ENCODE measurements at regions not wholly inside any gene's neighbourhood (a gene's known extent, or its start where the extent isn't known, plus 50 kb on each side); places are given as distances from the start of the nearest gene placed in this dataset.
"Not testable (repeated sequence)": the region's sequence is repeated elsewhere in the genome, so short reads cannot be mapped to it uniquely, and the experiment has no call there.

DNA sequence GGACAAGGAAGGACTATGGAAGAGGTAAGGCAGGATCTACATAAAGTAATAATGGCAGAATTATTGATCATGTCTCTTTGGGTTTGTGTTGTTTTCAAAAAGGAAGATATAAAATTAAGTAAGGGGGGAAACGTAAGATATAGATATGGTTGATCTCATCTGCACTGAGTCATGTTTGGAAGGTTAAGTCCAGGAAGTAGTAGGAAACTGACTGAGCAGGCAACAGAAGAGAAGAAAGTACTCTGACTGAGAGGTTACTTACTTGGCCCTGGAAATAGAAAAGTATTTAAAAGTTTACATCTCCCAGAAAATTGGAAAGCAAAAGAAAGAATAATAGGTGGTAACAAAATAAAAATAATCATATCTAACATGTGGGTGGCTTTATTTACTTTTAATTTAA is 405.3 kb upstream of the RGMB start:
- no peaks in the 10 kb centered on the region for H3K4me1 ChIP-seq (ENCODE audit: control insufficient read depth, insufficient read depth, low read length)
- H3K27ac ChIP-seq (ENCODE audit: low read depth, low read length): no peak overlapping the region
- no peaks in the 10 kb centered on the region for H3K36me3 ChIP-seq (ENCODE audit: control insufficient read depth, insufficient read depth, low read length)
- no peak overlapping the region for H3K9ac ChIP-seq (ENCODE audit: low read depth, low read length)
- H3K4me3 ChIP-seq (ENCODE audit: low read depth, low read length): no peak overlapping the region
- H3K27me3 ChIP-seq (ENCODE audit: control insufficient read depth, insufficient read depth, low read length): no peaks in the 10 kb centered on the region
- no peaks in the 10 kb centered on the region for H3K9me3 ChIP-seq (ENCODE audit: control insufficient read depth, insufficient read depth, low read length)

GRCh38 chr5:98372351-98372750 is 401.1 kb upstream of the RGMB start:
- no peaks in the 10 kb centered on the region for H3K27me3 ChIP-seq (ENCODE audit: control insufficient read depth, insufficient read depth, low read length)
- no peaks in the 10 kb centered on the region for H3K36me3 ChIP-seq (ENCODE audit: control insufficient read depth, insufficient read depth, low read length)
- H3K9ac ChIP-seq (ENCODE audit: low read depth, low read length): no peak overlapping the region
- H3K9me3 ChIP-seq (ENCODE audit: control insufficient read depth, insufficient read depth, low read length): no peaks in the 10 kb centered on the region
- peaks cover 21% of the 10 kb centered on the region for H3K4me1 ChIP-seq (ENCODE audit: control insufficient read depth, insufficient read depth, low read length)
- no peak overlapping the region for H3K27ac ChIP-seq (ENCODE audit: low read depth, low read length)
- no peak overlapping the region for H3K4me3 ChIP-seq (ENCODE audit: low read depth, low read length)

DNA sequence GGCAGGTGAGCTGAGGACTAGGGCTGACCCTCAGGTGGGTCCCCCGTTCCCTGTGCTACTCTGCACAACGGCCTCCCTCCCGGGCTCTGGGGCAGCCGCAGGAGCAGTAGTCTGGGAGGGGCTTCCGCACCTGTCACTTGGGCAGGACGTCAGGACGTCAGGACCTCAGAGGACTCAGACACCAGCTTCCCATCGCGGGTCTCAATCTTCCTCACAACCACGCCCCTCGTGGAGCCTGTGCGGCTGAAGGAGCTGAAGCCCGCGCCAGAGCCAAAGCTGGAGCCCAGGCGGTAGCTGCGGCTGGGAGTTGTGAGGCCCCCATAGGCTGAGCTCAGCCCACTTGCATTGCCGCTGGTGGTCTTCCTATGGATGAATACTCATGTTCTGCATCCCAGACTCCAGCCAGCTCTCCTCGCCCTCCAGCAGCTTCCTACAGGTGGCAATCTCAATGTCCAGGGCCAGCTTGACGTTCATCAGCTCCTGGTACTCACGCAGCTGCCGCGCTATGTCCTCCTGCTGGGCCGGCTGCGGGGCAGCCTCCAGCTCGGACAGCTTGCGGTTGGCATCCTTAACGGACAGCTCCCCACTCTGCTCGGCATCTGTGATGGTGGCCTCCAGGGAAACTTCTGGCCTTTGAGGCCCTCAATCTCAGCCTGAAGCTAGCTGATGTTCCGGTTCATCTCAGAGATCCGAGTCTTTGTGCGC is 381.4 kb upstream of the RGMB start:
- H3K4me1 ChIP-seq (ENCODE audit: control insufficient read depth, insufficient read depth, low read length): peaks cover 15% of the 10 kb centered on the region
- no peaks in the 10 kb centered on the region for H3K27me3 ChIP-seq (ENCODE audit: control insufficient read depth, insufficient read depth, low read length)

GRCh38 chr5:98393205-98393604 is 380.3 kb upstream of the RGMB start:
- not testable (repeated sequence) for H3K36me3 ChIP-seq (ENCODE audit: control insufficient read depth, insufficient read depth, low read length); H3K27ac ChIP-seq (ENCODE audit: low read depth, low read length); H3K4me3 ChIP-seq (ENCODE audit: low read depth, low read length); H3K9me3 ChIP-seq (ENCODE audit: control insufficient read depth, insufficient read depth, low read length); H3K27me3 ChIP-seq (ENCODE audit: control insufficient read depth, insufficient read depth, low read length); H3K9ac ChIP-seq (ENCODE audit: low read depth, low read length)
- peaks cover 15% of the 10 kb centered on the region for H3K4me1 ChIP-seq (ENCODE audit: control insufficient read depth, insufficient read depth, low read length)

More for the DNA sequence above, 381.4 kb upstream of the RGMB start:
- H3K4me3 ChIP-seq (ENCODE audit: low read depth, low read length): no peak overlapping the region
- H3K9me3 ChIP-seq (ENCODE audit: control insufficient read depth, insufficient read depth, low read length): no peaks in the 10 kb centered on the region
- H3K27ac ChIP-seq (ENCODE audit: low read depth, low read length): no peak overlapping the region
- H3K36me3 ChIP-seq (ENCODE audit: control insufficient read depth, insufficient read depth, low read length): no peaks in the 10 kb centered on the region
- H3K9ac ChIP-seq (ENCODE audit: low read depth, low read length): no peak overlapping the region

DNA sequence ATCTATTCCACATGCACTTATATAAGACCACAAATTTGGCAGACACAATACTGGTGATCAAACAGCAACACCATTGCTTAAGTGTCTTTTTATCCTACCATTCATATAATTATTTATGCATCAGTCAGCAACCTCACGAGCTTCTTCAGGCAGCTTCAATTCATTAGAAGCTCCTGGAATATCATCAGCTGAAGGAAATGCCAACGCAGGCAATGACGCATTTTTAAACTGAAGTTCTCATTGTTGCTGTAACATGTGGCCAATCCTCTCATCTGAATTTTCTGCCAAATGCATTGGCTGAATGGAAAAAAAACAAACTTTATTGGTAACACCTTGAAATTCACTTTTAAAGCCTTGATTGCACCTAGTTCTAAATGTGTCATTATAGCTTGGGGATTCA is 376.4 kb upstream of the RGMB start:
- no peaks in the 10 kb centered on the region for H3K27me3 ChIP-seq (ENCODE audit: control insufficient read depth, insufficient read depth, low read length)
- H3K4me1 ChIP-seq (ENCODE audit: control insufficient read depth, insufficient read depth, low read length): no peaks in the 10 kb centered on the region
- H3K4me3 ChIP-seq (ENCODE audit: low read depth, low read length): no peak overlapping the region
- no peaks in the 10 kb centered on the region for H3K9me3 ChIP-seq (ENCODE audit: control insufficient read depth, insufficient read depth, low read length)
- no peak overlapping the region for H3K9ac ChIP-seq (ENCODE audit: low read depth, low read length)
- H3K36me3 ChIP-seq (ENCODE audit: control insufficient read depth, insufficient read depth, low read length): no peaks in the 10 kb centered on the region
- no peak overlapping the region for H3K27ac ChIP-seq (ENCODE audit: low read depth, low read length)

DNA sequence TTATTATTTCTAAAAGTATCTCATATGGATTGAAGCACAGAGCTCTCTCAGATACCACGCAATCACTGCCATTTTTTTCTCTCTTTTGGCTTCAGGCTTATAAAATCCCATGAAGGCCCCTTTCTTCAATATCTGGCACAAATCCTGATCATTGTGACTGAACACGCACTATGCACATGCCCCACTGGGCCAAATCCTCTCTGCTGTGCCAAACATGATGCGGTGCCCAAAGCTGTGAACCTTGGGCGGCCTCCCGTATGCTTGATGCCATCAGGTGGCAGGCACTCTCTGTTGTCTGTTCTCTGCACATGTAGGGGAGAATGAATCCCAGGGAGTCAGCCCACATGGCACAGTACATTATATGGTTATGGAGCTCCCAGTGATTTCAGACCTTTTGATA is 375.0 kb upstream of the RGMB start:
- Histone ChIP-seq H3K9ac (ENCODE audit: low read depth, low read length) (no peak overlapping the region), H3K27ac (ENCODE audit: low read depth, low read length) (no peak overlapping the region), H3K4me3 (ENCODE audit: low read depth, low read length) (no peak overlapping the region), H3K4me1 (ENCODE audit: control insufficient read depth, insufficient read depth, low read length) (no peaks in the 10 kb centered on the region), H3K27me3 (ENCODE audit: control insufficient read depth, insufficient read depth, low read length) (no peaks in the 10 kb centered on the region), H3K36me3 (ENCODE audit: control insufficient read depth, insufficient read depth, low read length) (no peaks in the 10 kb centered on the region), H3K9me3 (ENCODE audit: control insufficient read depth, insufficient read depth, low read length) (no peaks in the 10 kb centered on the region)

GRCh38 chr5:98401656-98402055 is 371.8 kb upstream of the RGMB start:
- Histone ChIP-seq H3K9ac (ENCODE audit: low read depth, low read length) (no peak overlapping the region), H3K27ac (ENCODE audit: low read depth, low read length) (no peak overlapping the region), H3K4me1 (ENCODE audit: control insufficient read depth, insufficient read depth, low read length) (no peaks in the 10 kb centered on the region), H3K9me3 (ENCODE audit: control insufficient read depth, insufficient read depth, low read length) (no peaks in the 10 kb centered on the region), H3K27me3 (ENCODE audit: control insufficient read depth, insufficient read depth, low read length) (no peaks in the 10 kb centered on the region), H3K4me3 (ENCODE audit: low read depth, low read length) (no peak overlapping the region), H3K36me3 (ENCODE audit: control insufficient read depth, insufficient read depth, low read length) (no peaks in the 10 kb centered on the region)

DNA sequence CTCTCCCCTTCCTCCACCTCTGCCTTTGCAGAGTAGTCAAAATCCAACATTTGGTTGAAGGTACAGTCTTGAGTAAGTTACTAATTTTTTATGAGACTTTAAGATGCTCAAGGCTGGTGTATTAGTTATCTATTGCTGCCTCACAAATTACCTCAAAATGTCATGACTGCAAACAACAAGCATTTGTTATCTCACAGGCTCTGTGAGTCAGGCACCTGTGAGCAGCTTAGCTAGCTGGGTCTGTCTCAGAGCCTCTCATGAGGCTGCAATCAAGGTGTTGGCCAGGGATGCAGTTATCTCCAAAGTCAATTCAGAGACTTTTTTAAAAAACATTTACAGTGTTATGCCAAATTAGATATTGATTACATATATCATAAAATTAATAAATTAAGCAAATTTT is 371.3 kb upstream of the RGMB start:
- Histone ChIP-seq H3K9ac (ENCODE audit: low read depth, low read length) (no peak overlapping the region), H3K27me3 (ENCODE audit: control insufficient read depth, insufficient read depth, low read length) (no peaks in the 10 kb centered on the region), H3K9me3 (ENCODE audit: control insufficient read depth, insufficient read depth, low read length) (no peaks in the 10 kb centered on the region), H3K36me3 (ENCODE audit: control insufficient read depth, insufficient read depth, low read length) (no peaks in the 10 kb centered on the region), H3K27ac (ENCODE audit: low read depth, low read length) (no peak overlapping the region), H3K4me3 (ENCODE audit: low read depth, low read length) (no peak overlapping the region), H3K4me1 (ENCODE audit: control insufficient read depth, insufficient read depth, low read length) (no peaks in the 10 kb centered on the region)

DNA sequence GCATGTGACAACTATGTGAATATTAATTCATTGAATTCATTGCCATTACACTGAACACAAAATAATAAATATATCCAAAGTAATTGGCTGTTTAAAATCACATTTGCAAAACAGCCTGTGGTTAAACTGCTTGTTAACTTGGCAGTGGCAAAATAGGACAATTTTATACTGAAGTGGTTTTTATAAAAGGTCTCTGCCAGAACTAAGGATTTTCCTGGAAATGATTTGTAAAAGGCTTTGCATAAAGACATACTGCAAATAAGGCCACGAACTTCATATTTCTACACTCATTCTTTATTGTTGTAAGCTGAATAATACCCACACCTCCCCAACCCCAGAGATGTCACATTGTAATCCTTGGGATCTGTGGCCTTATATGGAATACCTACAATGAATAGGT is 370.3 kb upstream of the RGMB start:
- H3K9ac ChIP-seq (ENCODE audit: low read depth, low read length): no peak overlapping the region
- H3K27me3 ChIP-seq (ENCODE audit: control insufficient read depth, insufficient read depth, low read length): no peaks in the 10 kb centered on the region
- no peaks in the 10 kb centered on the region for H3K4me1 ChIP-seq (ENCODE audit: control insufficient read depth, insufficient read depth, low read length)
- H3K9me3 ChIP-seq (ENCODE audit: control insufficient read depth, insufficient read depth, low read length): no peaks in the 10 kb centered on the region
- no peak overlapping the region for H3K4me3 ChIP-seq (ENCODE audit: low read depth, low read length)
- no peaks in the 10 kb centered on the region for H3K36me3 ChIP-seq (ENCODE audit: control insufficient read depth, insufficient read depth, low read length)
- H3K27ac ChIP-seq (ENCODE audit: low read depth, low read length): no peak overlapping the region

DNA sequence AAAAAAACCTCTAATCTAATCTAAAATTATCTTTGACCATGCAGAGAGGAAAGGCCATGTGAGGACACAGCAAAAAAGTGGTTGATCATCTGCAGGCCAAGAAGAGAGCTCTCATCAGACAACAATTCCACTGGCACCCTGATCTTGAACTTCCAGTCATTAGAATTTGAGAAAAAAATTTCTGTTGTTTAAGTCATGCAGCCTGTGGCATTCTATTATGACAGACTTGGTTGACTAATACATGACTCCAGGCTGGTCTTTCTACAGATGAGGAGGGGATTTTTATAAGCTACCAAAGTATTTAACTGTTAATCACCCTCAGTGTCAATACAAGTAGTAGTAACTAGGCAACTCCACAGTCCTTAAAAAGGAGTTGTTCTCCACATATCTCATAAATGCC is 358.5 kb upstream of the RGMB start:
- Histone ChIP-seq H3K27me3 (ENCODE audit: control insufficient read depth, insufficient read depth, low read length) (no peaks in the 10 kb centered on the region), H3K27ac (ENCODE audit: low read depth, low read length) (no peak overlapping the region), H3K36me3 (ENCODE audit: control insufficient read depth, insufficient read depth, low read length) (no peaks in the 10 kb centered on the region), H3K4me3 (ENCODE audit: low read depth, low read length) (no peak overlapping the region), H3K9me3 (ENCODE audit: control insufficient read depth, insufficient read depth, low read length) (no peaks in the 10 kb centered on the region), H3K9ac (ENCODE audit: low read depth, low read length) (no peak overlapping the region), H3K4me1 (ENCODE audit: control insufficient read depth, insufficient read depth, low read length) (peaks cover 5% of the 10 kb centered on the region)

GRCh38 chr5:98415663-98416062 is 357.8 kb upstream of the RGMB start:
- H3K4me3 ChIP-seq (ENCODE audit: low read depth, low read length): no peak overlapping the region
- H3K4me1 ChIP-seq (ENCODE audit: control insufficient read depth, insufficient read depth, low read length): peaks cover 10% of the 10 kb centered on the region
- no peak overlapping the region for H3K9ac ChIP-seq (ENCODE audit: low read depth, low read length)
- no peaks in the 10 kb centered on the region for H3K27me3 ChIP-seq (ENCODE audit: control insufficient read depth, insufficient read depth, low read length)
- no peak overlapping the region for H3K27ac ChIP-seq (ENCODE audit: low read depth, low read length)
- no peaks in the 10 kb centered on the region for H3K36me3 ChIP-seq (ENCODE audit: control insufficient read depth, insufficient read depth, low read length)
- no peaks in the 10 kb centered on the region for H3K9me3 ChIP-seq (ENCODE audit: control insufficient read depth, insufficient read depth, low read length)

GRCh38 chr5:98416541-98416940 is 356.9 kb upstream of the RGMB start:
- Histone ChIP-seq H3K27ac (ENCODE audit: low read depth, low read length) (no peak overlapping the region), H3K9ac (ENCODE audit: low read depth, low read length) (no peak overlapping the region), H3K36me3 (ENCODE audit: control insufficient read depth, insufficient read depth, low read length) (no peaks in the 10 kb centered on the region), H3K4me3 (ENCODE audit: low read depth, low read length) (no peak overlapping the region), H3K27me3 (ENCODE audit: control insufficient read depth, insufficient read depth, low read length) (no peaks in the 10 kb centered on the region), H3K4me1 (ENCODE audit: control insufficient read depth, insufficient read depth, low read length) (peaks cover 12% of the 10 kb centered on the region), H3K9me3 (ENCODE audit: control insufficient read depth, insufficient read depth, low read length) (no peaks in the 10 kb centered on the region)
